Smooth muscle cell of the brain vasculature (primary cell): ENCODE measurements at regions not wholly inside any gene's neighbourhood (a gene's known extent, or its start where the extent isn't known, plus 50 kb on each side); places are given as distances from the start of the nearest gene placed in this dataset.

ENCODE experiments used
- DNase-seq: peaks from one replicate; pipeline ENCODE4 v3.0.0-alpha.2; 2012; ENCODE audit warnings: low read depth, low spot score

GRCh38 chr21:35142036-35142815, 93.1 kb upstream of the RUNX1 start:
- no peak for DNase-seq

GRCh38 chr21:35139382-35139715, 90.2 kb upstream of the RUNX1 start:
- DNase-seq, result no peak

GRCh38 chr21:35138665-35139381, 89.7 kb upstream of the RUNX1 start:
- no peak for DNase-seq

GRCh38 chr21:35136586-35137219, 87.6 kb upstream of the RUNX1 start:
- no peak for DNase-seq

- no peak for DNase-seq
These were observed 87.0 kb upstream of the RUNX1 start for GRCh38 chr21:35136106-35136505.

GRCh38 chr21:35135481-35135880, 86.4 kb upstream of the RUNX1 start:
- no peak for DNase-seq

GRCh38 chr21:35134309-35134708, 85.2 kb upstream of the RUNX1 start:
- no peak for DNase-seq

- DNase-seq, result no peak
These were observed 79.4 kb upstream of the RUNX1 start for GRCh38 chr21:35128536-35128935.

- no peak for DNase-seq
These were observed 78.7 kb upstream of the RUNX1 start for GRCh38 chr21:35127851-35128250.

- no peak for DNase-seq
These were observed 77.9 kb upstream of the RUNX1 start for GRCh38 chr21:35127026-35127425.

GRCh38 chr21:35120631-35121180, 71.6 kb upstream of the RUNX1 start:
- DNase-seq, result no peak

GRCh38 chr21:35119501-35120047, 70.5 kb upstream of the RUNX1 start:
- no peak for DNase-seq

- no peak for DNase-seq
These were observed 67.7 kb upstream of the RUNX1 start for GRCh38 chr21:35116777-35117176.

GRCh38 chr21:35113064-35113463, 64.0 kb upstream of the RUNX1 start:
- DNase-seq, result no peak

GRCh38 chr21:35111321-35111930, 62.3 kb upstream of the RUNX1 start:
- DNase-seq, result no peak

- DNase-seq, result no peak
These were observed 59.8 kb upstream of the RUNX1 start for GRCh38 chr21:35108887-35109286.

GRCh38 chr21:35107520-35107919, 58.4 kb upstream of the RUNX1 start:
- DNase-seq, result no peak

GRCh38 chr21:35106246-35106835, 57.2 kb upstream of the RUNX1 start:
- no peak for DNase-seq

GRCh38 chr21:35102488-35103371, 53.6 kb upstream of the RUNX1 start:
- DNase-seq, result no peak

GRCh38 chr21:35100349-35100811, 51.3 kb upstream of the RUNX1 start:
- no peak for DNase-seq
